GM19043 (cell line): ENCODE measurements at regions not wholly inside any gene's neighbourhood (a gene's known extent, or its start where the extent isn't known, plus 50 kb on each side); places are given as distances from the start of the nearest gene placed in this dataset.

Experiments
- ATAC-seq: cut with Tn5 transposase; IDR thresholded peaks from one replicate; pipeline ENCODE4 v1.9.1; 2021; ENCODE audit warnings: low read depth; ENCODE audit not compliant: unreplicated experiment

- ATAC-seq = no peak
These were observed 77.5 kb downstream of the RPLP1 start for GRCh38 chr15:69529961-69530633.

DNA sequence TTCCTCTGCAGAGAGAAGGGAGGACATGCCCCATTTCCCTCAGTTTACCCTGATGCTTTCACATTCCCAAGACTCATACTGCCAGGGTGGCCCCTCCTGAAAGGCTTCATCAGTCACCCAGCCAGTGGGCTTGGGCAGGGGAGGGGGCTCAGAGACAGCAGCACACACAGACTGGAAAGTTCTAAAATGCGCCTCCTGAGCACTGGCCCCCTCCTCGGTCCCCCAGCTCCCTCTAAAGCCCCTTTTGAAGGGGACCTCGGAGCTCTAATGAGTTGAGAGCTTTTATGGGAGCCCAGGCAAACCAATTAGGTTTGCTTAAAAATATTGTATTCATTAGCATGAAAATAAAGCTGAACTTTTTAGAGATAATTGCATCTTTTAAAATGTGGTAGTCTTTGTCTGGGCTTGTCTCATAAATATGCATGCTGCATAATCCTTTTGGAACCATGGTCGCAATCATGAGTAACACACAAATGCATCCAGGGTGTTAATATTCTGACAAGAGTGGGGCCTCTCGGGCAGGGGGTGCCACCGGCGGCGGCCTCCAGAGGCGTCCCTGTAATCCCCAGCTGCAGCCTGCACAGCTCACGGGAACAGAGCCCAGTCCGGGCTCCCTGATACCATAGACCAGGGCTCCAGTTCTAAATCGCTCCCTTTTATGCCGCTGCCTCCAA, 78.5 kb downstream of the RPLP1 start:
- ATAC-seq = no peak

DNA sequence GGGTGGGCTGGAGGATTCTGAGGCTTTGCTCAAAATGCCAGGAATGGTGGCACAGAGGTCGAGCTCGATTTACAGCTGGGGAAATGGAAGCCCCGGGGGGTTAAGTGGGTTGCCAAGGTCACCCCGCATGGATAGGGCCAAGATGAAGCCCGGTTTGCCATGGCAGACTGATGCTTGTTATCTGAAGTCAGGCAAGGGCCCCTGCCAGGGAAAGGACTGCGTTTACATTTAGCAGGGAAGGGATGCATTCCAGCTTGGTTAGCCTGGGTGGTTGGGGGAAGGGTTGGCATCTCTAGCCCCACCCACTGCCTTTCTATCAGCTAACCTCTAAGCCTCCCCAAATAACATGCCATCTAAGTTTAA, 79.0 kb downstream of the RPLP1 start:
- no peak for ATAC-seq

- ATAC-seq = no peak
These were observed 79.4 kb downstream of the RPLP1 start for GRCh38 chr15:69532066-69532465.

DNA sequence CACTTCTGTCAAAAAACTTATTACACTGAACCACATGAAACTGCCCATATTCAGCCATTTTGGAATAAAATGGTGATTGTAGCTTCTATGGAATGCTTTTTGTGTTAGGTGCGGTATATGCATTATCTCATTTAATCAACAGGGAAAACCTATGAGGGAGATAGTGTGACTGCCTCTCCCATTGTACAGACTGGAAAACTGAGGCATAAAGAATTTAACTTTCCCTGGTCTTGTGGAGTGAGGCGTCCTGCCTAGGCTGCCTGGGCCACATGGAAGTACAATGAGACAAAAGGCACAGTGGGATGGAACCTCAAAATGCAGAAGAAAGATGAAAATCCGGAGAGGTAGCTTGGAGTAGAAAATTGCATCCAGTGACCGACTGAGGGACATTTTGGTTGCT, 80.2 kb downstream of the RPLP1 start:
- ATAC-seq = no peak

DNA sequence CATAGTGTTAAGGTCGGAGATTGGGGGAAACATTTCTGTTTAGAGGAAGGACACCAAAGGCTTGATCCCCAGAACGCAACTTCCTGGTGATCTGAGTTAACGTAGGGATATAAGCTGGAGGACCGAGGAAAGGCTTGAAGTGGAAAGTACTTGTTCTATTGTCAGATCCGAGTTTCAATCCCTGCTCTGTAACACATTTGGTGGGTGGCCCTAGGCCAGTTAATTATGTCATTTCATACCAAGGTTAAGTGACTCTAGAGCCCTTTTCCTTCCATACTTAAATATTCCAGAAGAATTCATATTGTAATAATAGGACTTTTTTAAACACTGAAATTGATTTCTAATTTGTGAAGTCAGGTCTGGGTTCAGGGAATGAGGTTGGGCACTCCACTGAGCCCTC, 80.9 kb downstream of the RPLP1 start:
- ATAC-seq = no peak

- no peak for ATAC-seq
These were observed 82.6 kb downstream of the RPLP1 start for GRCh38 chr15:69535101-69535638.

DNA sequence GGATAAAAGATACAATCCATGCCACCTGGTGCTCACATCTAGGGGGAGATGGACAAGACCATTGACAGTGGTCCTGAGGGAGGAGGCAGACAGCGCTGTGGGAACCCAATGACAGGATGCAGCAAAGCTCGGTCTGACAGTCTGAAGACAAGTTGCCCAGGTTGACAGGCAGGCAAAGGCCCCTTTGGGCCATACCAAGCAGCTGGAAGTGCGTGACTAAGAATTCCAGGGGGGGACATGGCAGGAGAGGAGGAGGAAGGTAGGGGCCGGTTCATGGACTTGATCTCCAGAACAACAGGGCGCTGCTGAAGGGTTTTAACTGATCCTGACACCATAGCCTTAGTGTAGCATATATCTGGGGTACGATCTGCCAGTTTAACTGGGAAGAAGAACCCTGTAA, 83.4 kb downstream of the RPLP1 start:
- no peak for ATAC-seq

- ATAC-seq = no peak
These were observed 84.3 kb downstream of the RPLP1 start for GRCh38 chr15:69536726-69537512.

DNA sequence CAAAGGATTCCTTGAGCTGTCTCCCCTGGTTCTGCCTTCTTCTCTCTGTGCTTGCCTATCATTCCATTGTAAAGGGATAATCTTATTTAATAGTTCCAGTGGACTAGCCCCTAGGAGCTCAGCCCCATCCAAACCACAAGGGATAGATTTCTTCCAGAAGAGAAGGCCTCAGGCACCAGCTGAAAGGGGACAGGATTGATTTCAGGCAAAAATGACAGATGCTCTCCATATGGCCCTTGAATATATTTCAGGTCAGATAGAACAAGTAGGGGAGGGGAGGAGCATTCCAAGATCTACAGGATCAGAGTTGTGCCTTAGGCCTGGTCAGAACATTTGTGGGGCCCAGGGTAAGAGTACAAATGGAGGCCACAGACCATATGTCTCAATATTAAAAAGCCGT, 85.3 kb downstream of the RPLP1 start:
- no peak for ATAC-seq

DNA sequence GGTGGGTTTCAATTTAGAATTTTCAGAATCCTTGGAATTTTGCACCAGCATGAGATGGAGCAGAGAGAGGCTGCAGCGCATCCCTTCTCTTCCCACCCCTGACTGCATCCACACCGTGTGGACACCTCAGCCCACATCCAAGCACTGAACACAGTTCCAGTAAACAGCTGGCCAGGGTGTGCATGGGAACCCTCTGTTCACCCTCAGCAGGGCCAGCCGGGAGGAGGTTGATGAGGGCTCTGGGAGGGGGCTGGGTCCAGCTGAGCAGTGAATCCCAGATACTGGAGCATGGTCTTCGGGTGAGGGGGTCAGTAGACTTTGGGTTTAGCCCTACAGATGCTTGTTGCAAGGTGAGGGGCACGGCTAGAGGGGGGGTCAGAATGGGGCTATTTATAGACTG, 85.8 kb downstream of the RPLP1 start:
- ATAC-seq = no peak

GRCh38 chr15:69539345-69539744, 86.7 kb downstream of the RPLP1 start:
- ATAC-seq = no peak

DNA sequence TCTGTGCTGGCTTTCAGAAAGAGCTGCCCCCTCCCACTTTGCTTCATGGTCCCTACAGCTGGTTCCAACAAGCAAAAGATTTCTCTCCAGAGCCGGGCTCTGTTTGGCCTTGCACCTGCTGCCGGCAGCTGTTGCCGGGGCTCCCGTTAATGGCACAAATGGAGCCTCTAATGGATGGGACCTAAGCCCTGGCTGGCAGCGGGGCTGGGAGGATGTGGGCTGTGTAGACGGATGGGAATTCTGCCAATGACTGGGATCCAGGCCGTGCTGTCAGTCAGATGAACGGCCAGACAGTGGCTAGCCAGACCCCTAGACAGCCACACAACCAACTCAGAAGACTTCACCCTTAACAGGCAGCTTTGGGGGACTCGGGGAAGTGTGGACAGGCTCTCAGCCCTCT, 88.0 kb downstream of the RPLP1 start:
- no peak for ATAC-seq

- ATAC-seq = no peak
These were observed 89.4 kb downstream of the RPLP1 start for GRCh38 chr15:69542028-69542427.

- no peak for ATAC-seq
These were observed 91.2 kb downstream of the RPLP1 start for GRCh38 chr15:69543681-69544364.

DNA sequence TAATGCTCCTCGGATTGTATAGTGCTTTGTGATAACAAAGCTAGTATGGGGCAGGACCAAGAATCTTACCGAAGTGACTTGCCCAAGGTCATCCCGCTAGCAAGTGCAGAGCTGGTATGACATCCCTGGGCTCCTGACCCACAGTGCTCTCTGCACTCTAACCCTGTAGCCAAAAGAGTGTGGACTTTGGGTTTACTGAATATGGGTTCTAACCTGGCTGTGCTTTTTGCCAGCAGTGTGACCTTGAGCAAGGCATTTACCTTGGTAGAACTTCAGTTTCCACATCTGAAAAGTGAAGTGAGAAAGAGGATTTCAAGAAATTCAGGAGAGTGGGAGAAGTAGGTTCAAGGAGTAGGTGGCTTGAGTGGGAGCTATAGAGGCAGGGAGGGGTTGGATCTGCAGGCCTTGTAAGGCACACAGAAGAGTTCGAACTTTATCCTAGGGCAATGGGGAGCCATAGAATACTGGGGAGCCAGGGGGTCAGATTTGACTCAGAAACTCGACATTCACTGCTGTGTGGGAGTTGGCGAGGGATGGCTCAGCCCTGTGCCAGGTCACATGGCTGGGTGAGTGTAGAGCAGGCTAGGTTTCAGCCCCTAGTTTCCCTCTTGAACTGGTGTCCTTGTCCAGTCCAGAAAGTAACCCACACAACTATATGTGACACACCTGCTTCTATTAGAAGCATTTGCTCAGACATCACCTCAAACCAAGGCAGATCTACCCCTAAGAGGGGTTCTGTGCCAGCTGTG, 91.9 kb downstream of the RPLP1 start:
- no peak for ATAC-seq

DNA sequence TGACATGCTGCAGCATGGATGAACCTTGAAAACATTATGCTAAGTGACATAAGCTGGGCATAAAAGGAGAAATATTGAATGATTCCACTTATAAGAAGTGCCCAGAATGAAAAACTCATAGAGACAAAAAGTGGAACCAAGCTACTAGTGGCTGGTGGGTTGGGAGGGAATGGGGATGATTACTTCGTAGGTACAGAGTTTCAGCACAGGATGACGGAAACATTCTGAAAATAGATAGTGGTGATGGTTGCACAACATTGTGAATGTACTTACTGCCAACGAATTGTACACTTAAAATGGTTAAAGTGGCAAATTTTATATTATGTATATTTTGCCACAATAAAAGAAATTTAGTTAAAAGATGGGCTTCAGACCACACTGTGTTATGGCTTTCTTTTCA, 93.6 kb downstream of the RPLP1 start:
- ATAC-seq = no peak

DNA sequence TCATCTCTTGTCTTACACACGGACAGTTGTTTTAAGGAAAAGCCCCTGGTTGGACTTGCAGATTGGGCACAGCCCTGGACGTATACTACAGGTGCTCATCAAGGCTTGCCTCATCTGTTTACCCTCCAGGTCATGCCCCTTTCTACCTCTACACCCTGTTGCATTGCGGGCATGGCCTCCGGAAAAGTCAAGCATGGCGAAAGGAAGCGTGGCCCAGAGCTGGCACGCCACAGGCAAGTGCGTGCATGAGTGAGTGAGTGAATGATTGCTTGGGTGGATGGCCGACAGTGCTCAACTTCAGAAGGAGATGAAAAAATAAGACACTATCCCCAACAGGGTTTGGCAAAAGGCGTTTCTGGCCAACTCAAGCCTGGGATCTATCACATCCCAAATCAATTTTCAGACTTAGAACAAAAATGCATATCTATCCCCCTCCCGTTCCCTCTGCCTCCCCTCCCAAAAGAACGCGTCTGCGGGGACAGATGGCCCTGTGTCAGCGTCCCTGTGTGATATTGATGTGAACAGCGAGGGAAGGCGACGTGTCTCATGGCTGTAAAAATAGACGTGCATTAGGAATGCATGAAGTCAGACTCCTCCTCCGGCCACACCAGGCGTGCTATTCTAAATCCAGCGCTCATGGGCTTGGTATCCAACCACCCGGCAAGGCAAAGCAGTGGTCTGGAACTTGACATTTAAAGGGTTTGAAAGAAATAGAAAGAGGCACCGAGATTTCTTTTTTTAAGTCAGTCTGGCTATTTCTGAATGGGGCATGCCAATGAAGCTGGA, 96.0 kb downstream of the RPLP1 start:
- ATAC-seq = no peak

DNA sequence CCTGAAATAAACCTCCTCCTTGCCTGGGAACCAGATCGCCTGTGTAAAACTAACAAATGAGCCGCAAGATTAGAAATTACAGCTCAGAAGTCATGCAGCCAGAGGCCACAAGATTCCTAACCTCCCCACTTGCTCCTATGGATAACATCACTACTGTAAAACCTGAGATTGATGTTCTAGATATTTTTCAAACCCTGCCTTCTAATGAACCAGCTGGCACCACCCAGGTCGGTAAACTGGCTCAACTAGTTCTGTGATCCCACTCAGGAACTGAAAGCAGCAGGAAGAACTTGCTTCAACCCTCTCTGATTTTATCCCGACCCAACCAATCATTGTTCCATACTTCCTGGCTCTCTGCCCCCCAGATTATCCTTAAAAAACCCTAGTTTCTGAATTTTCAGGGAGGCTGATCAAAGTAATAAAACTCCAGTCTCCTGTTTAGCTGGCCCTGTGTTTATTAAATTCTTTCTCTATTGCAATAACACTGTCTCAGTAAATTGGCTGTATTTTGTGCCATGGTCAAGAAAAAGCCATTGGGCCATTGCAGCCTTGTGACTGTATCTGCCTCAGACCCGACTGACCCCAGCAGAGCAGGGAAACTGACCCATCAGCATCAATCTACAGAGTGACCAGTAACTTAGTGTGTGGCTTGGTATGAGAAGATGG, 98.9 kb downstream of the RPLP1 start:
- ATAC-seq = no peak
